Right hindlimb (tissue), 1 donor: ENCODE measurements at regions not wholly inside any gene's neighbourhood (a gene's known extent, or its start where the extent isn't known, plus 50 kb on each side); places are given as distances from the start of the nearest gene placed in this dataset.
"Not testable (repeated sequence)": the region's sequence is repeated elsewhere in the genome, so short reads cannot be mapped to it uniquely, and the experiment has no call there.

Experiments used
- DNase-seq: peaks from one replicate; pipeline ENCODE4 v3.0.0-alpha.2; 2018

- peak; percentile 19 for DNase-seq
Measured at GRCh38 chr9:21605489-21605931, 123.4 kb upstream of the IFNE start.

GRCh38 chr9:21607576-21607975, 125.5 kb upstream of the IFNE start:
- no peak for DNase-seq

GRCh38 chr9:21608200-21608599, 126.1 kb upstream of the IFNE start:
- no peak for DNase-seq

GRCh38 chr9:21609506-21609905, 127.4 kb upstream of the IFNE start:
- no peak for DNase-seq

- DNase-seq, result no peak
Measured at GRCh38 chr9:21611891-21612290, 129.8 kb upstream of the IFNE start.

- DNase-seq, result no peak
Measured at GRCh38 chr9:21615018-21615417, 132.9 kb upstream of the IFNE start.

- no peak for DNase-seq
Measured at GRCh38 chr9:21615446-21615845, 133.3 kb upstream of the IFNE start.

- DNase-seq, result no peak
Measured at GRCh38 chr9:21616082-21616778, 134.1 kb upstream of the IFNE start.

GRCh38 chr9:21624675-21625644, 142.8 kb upstream of the IFNE start:
- no peak for DNase-seq

GRCh38 chr9:21626493-21626892, 144.4 kb upstream of the IFNE start:
- no peak for DNase-seq

- not testable (repeated sequence) for DNase-seq
Measured at GRCh38 chr9:21628954-21629353, 146.8 kb upstream of the IFNE start.

GRCh38 chr9:21634951-21635350, 152.8 kb upstream of the IFNE start:
- no peak for DNase-seq

- no peak for DNase-seq
Measured at GRCh38 chr9:21638104-21638503, 156.0 kb upstream of the IFNE start.

GRCh38 chr9:21653091-21653490, 149.3 kb upstream of the MTAP start:
- DNase-seq, result no peak

- DNase-seq, result no peak
Measured at GRCh38 chr9:21653589-21653988, 148.8 kb upstream of the MTAP start.

GRCh38 chr9:21656776-21657674, 145.4 kb upstream of the MTAP start:
- DNase-seq, result no peak

- DNase-seq, result no peak
Measured at GRCh38 chr9:21657966-21658667, 144.3 kb upstream of the MTAP start.

GRCh38 chr9:21660976-21661375, 141.5 kb upstream of the MTAP start:
- DNase-seq, result no peak

GRCh38 chr9:21661626-21662025, 140.8 kb upstream of the MTAP start:
- DNase-seq, result no peak

- peak; percentile 41 for DNase-seq
Measured at GRCh38 chr9:21668516-21668915, 133.9 kb upstream of the MTAP start.

GRCh38 chr9:21669701-21670100, 132.7 kb upstream of the MTAP start:
- no peak for DNase-seq

GRCh38 chr9:21670374-21670773, 132.1 kb upstream of the MTAP start:
- no peak for DNase-seq
